ENCODE measurements at regions not wholly inside any gene's neighbourhood (a gene's known extent, or its start where the extent isn't known, plus 50 kb on each side); places are given as distances from the start of the nearest gene placed in this dataset.

- Histone ChIP-seq H3K36me3 (replicated peaks) (no peaks in the 10 kb centered on the region), H3K4me3 (no peak overlapping the region)
- in situ Hi-C loops (cut with MboI; ENCODE audit: low sequenced_read_pairs), result no loop called here
These were observed 372.5 kb upstream of the KCNN2 start for GRCh38 chr5:113989278-113989912.

GRCh38 chr5:113989913-113990305 is 372.0 kb upstream of the KCNN2 start:
- no peaks in the 10 kb centered on the region for H3K27me3 ChIP-seq (ENCODE audit: low read depth)
- no peak for DNase-seq (ENCODE audit: low spot score in 2 of 2)
- H3K36me3 ChIP-seq (replicated peaks), result no peaks in the 10 kb centered on the region
- H3K4me3 ChIP-seq, result no peak overlapping the region
- H3K9me3 ChIP-seq, result no peaks in the 10 kb centered on the region
- no peaks in the 10 kb centered on the region for H3K4me1 ChIP-seq
- in situ Hi-C loops (cut with MboI; ENCODE audit: low sequenced_read_pairs), result no loop called here

More at GRCh38 chr5:113989278-113989912, 372.5 kb upstream of the KCNN2 start:
- H3K9me3 ChIP-seq, result no peaks in the 10 kb centered on the region
- no peaks in the 10 kb centered on the region for H3K27me3 ChIP-seq (ENCODE audit: low read depth)
- no peaks in the 10 kb centered on the region for H3K4me1 ChIP-seq
- peak in 1 of 2 experiments; percentile 4 for DNase-seq (ENCODE audit: low spot score in 2 of 2)

- no peaks in the 10 kb centered on the region for H3K36me3 ChIP-seq (replicated peaks)
- DNase-seq (ENCODE audit: low spot score in 2 of 2), result no peak
- H3K4me1 ChIP-seq, result no peaks in the 10 kb centered on the region
- H3K9me3 ChIP-seq, result no peaks in the 10 kb centered on the region
- in situ Hi-C loops (cut with MboI; ENCODE audit: low sequenced_read_pairs), result no loop called here
- H3K27me3 ChIP-seq (ENCODE audit: low read depth), result no peaks in the 10 kb centered on the region
- H3K4me3 ChIP-seq, result no peak overlapping the region
These were observed 360.8 kb upstream of the KCNN2 start for GRCh38 chr5:114001076-114001475.

GRCh38 chr5:114006582-114006981 is 355.3 kb upstream of the KCNN2 start:
- Histone ChIP-seq H3K27me3 (ENCODE audit: low read depth) (no peaks in the 10 kb centered on the region), H3K36me3 (replicated peaks) (no peaks in the 10 kb centered on the region), H3K4me1 (no peaks in the 10 kb centered on the region), H3K4me3 (no peak overlapping the region), H3K9me3 (no peaks in the 10 kb centered on the region)
- DNase-seq (ENCODE audit: low spot score in 2 of 2), result no peak
- in situ Hi-C loops (cut with MboI; ENCODE audit: low sequenced_read_pairs), result no loop called here

GRCh38 chr5:114007678-114008077 is 354.2 kb upstream of the KCNN2 start:
- no peak for DNase-seq (ENCODE audit: low spot score in 2 of 2)
- in situ Hi-C loops (cut with MboI; ENCODE audit: low sequenced_read_pairs), result no loop called here
- H3K4me1 ChIP-seq, result no peaks in the 10 kb centered on the region
- H3K4me3 ChIP-seq, result no peak overlapping the region
- H3K36me3 ChIP-seq (replicated peaks), result no peaks in the 10 kb centered on the region
- no peaks in the 10 kb centered on the region for H3K9me3 ChIP-seq
- H3K27me3 ChIP-seq (ENCODE audit: low read depth), result no peaks in the 10 kb centered on the region

- Histone ChIP-seq H3K27me3 (ENCODE audit: low read depth) (no peaks in the 10 kb centered on the region), H3K36me3 (replicated peaks) (no peaks in the 10 kb centered on the region), H3K9me3 (no peaks in the 10 kb centered on the region), H3K4me3 (no peak overlapping the region), H3K4me1 (no peaks in the 10 kb centered on the region)
- in situ Hi-C loops (cut with MboI; ENCODE audit: low sequenced_read_pairs), result no loop called here
- DNase-seq (ENCODE audit: low spot score in 2 of 2), result no peak
These were observed 351.5 kb upstream of the KCNN2 start for GRCh38 chr5:114010362-114010761.

- no peaks in the 10 kb centered on the region for H3K4me1 ChIP-seq
- in situ Hi-C loops (cut with MboI; ENCODE audit: low sequenced_read_pairs), result no loop called here
- no peak for DNase-seq (ENCODE audit: low spot score in 2 of 2)
- no peak overlapping the region for H3K4me3 ChIP-seq
- no peaks in the 10 kb centered on the region for H3K36me3 ChIP-seq (replicated peaks)
- no peaks in the 10 kb centered on the region for H3K27me3 ChIP-seq (ENCODE audit: low read depth)
- no peaks in the 10 kb centered on the region for H3K9me3 ChIP-seq
These were observed 343.7 kb upstream of the KCNN2 start for GRCh38 chr5:114018186-114018585.

- H3K9me3 ChIP-seq, result no peaks in the 10 kb centered on the region
- no peak for DNase-seq (ENCODE audit: low spot score in 2 of 2)
- in situ Hi-C loops (cut with MboI; ENCODE audit: low sequenced_read_pairs), result no loop called here
- no peak overlapping the region for H3K4me3 ChIP-seq
- no peaks in the 10 kb centered on the region for H3K27me3 ChIP-seq (ENCODE audit: low read depth)
- no peaks in the 10 kb centered on the region for H3K36me3 ChIP-seq (replicated peaks)
- H3K4me1 ChIP-seq, result no peaks in the 10 kb centered on the region
These were observed 323.1 kb upstream of the KCNN2 start for GRCh38 chr5:114038756-114039155.

GRCh38 chr5:114050087-114050486 is 311.8 kb upstream of the KCNN2 start:
- in situ Hi-C loops (cut with MboI; ENCODE audit: low sequenced_read_pairs), result no loop called here
- H3K4me3 ChIP-seq, result no peak overlapping the region
- peaks cover 11% of the 10 kb centered on the region for H3K27me3 ChIP-seq (ENCODE audit: low read depth)
- no peaks in the 10 kb centered on the region for H3K9me3 ChIP-seq
- H3K36me3 ChIP-seq (replicated peaks), result no peaks in the 10 kb centered on the region
- DNase-seq (ENCODE audit: low spot score in 2 of 2), result no peak
- H3K4me1 ChIP-seq, result no peaks in the 10 kb centered on the region

GRCh38 chr5:114053372-114053771 is 308.5 kb upstream of the KCNN2 start:
- Histone ChIP-seq H3K27me3 (ENCODE audit: low read depth) (peaks cover 32% of the 10 kb centered on the region), H3K9me3 (no peaks in the 10 kb centered on the region), H3K4me1 (no peaks in the 10 kb centered on the region; the same call in 1 of the 2 replicates), H3K4me3 (no peak overlapping the region), H3K36me3 (replicated peaks) (no peaks in the 10 kb centered on the region)
- in situ Hi-C loops (cut with MboI; ENCODE audit: low sequenced_read_pairs), result no loop called here
- DNase-seq (ENCODE audit: low spot score in 2 of 2), result no peak

GRCh38 chr5:114054594-114054993 is 307.3 kb upstream of the KCNN2 start:
- Histone ChIP-seq H3K9me3 (no peaks in the 10 kb centered on the region), H3K36me3 (replicated peaks) (no peaks in the 10 kb centered on the region), H3K4me1 (no peaks in the 10 kb centered on the region; the same call in 1 of the 2 replicates), H3K4me3 (no peak overlapping the region), H3K27me3 (ENCODE audit: low read depth) (peaks cover 32% of the 10 kb centered on the region)
- in situ Hi-C loops (cut with MboI; ENCODE audit: low sequenced_read_pairs), result no loop called here
- no peak for DNase-seq (ENCODE audit: low spot score in 2 of 2)

GRCh38 chr5:114055318-114056184 is 306.3 kb upstream of the KCNN2 start:
- H3K4me1 ChIP-seq, result no peaks in the 10 kb centered on the region; the same call in 1 of the 2 replicates
- H3K9me3 ChIP-seq, result no peaks in the 10 kb centered on the region
- peaks cover 32% of the 10 kb centered on the region for H3K27me3 ChIP-seq (ENCODE audit: low read depth)
- in situ Hi-C loops (cut with MboI; ENCODE audit: low sequenced_read_pairs), result no loop called here
- no peaks in the 10 kb centered on the region for H3K36me3 ChIP-seq (replicated peaks)
- DNase-seq (ENCODE audit: low spot score in 2 of 2), result peak; percentile 51 to 56
- no peak overlapping the region for H3K4me3 ChIP-seq

- H3K36me3 ChIP-seq (replicated peaks), result no peaks in the 10 kb centered on the region
- no peaks in the 10 kb centered on the region; the same call in 1 of the 2 replicates for H3K4me1 ChIP-seq
- no peak overlapping the region for H3K4me3 ChIP-seq
- H3K9me3 ChIP-seq, result no peaks in the 10 kb centered on the region
- no peak for DNase-seq (ENCODE audit: low spot score in 2 of 2)
- in situ Hi-C loops (cut with MboI; ENCODE audit: low sequenced_read_pairs), result no loop called here
- H3K27me3 ChIP-seq (ENCODE audit: low read depth), result peaks cover 32% of the 10 kb centered on the region
These were observed 305.7 kb upstream of the KCNN2 start for GRCh38 chr5:114056185-114056538.

- no peak overlapping the region for H3K4me3 ChIP-seq
- in situ Hi-C loops (cut with MboI; ENCODE audit: low sequenced_read_pairs), result no loop called here
- no peaks in the 10 kb centered on the region for H3K9me3 ChIP-seq
- no peak for DNase-seq (ENCODE audit: low spot score in 2 of 2)
- peaks cover 14% of the 10 kb centered on the region for H3K27me3 ChIP-seq (ENCODE audit: low read depth)
- H3K4me1 ChIP-seq, result no peaks in the 10 kb centered on the region
- no peaks in the 10 kb centered on the region for H3K36me3 ChIP-seq (replicated peaks)
These were observed 301.0 kb upstream of the KCNN2 start for GRCh38 chr5:114060866-114061265.
